DMS114 treated with DMSO at 0.1 percent for 48 hours (cell line): ENCODE measurements at regions not wholly inside any gene's neighbourhood (a gene's known extent, or its start where the extent isn't known, plus 50 kb on each side); places are given as distances from the start of the nearest gene placed in this dataset.
"Not testable (repeated sequence)": the region's sequence is repeated elsewhere in the genome, so short reads cannot be mapped to it uniquely, and the experiment has no call there.

Source experiments
- DNase-seq: peaks from one replicate; lab custom pipeline; 2025; ENCODE audit not compliant: unreplicated experiment; lab: John Stamatoyannopoulos, UW

GRCh38 chr4:180973894-180974293, 1269.3 kb upstream of the TENM3 start:
- DNase-seq, result no peak

GRCh38 chr4:180990931-180991330, 1252.3 kb upstream of the TENM3 start:
- no peak for DNase-seq

DNA sequence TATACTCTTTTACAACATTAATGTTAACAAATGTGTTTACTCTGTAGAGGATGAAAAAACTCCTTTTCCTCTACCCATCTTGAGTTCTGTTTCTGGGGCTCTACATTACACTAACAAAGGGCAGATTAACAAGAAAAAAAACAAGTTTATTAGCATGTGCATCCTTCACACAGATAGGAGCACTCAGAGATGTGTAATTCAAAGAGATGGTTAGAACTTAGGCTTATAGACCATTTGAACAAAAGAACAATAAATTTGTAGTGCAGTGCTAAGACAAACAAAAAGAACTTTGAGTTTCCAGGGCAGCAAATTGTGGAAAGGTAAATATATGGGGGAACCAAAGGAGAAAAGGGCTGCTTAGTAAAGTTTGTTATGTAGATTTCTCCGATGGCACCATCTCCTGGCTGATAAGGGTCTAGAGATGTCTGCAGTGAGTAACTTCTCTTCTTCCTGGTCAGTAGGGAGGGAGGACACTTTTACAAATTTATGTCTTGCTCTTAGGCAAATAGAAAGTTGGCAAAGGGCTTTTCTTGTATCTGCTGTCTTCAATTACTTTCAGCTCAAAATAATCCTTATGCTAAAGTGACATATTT, 1249.9 kb upstream of the TENM3 start:
- DNase-seq, result no peak

DNA sequence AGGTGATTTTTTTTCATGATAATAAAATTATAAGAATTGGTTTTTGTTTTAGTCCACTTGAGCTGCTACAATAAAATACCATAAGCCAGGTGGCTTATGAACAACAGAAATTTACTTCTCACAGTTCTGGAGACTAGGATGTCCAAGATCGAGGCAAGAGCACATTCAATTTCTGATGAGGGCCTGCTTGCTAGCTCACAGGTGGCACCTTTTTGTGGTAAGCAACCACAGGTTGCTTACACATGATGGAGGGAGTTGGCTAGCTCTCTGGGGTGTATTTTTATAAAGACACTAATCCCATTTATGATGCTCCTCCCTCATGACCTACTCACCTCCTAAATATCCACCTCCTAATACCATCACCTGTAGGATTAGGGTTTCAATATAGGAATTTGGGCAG, 1248.5 kb upstream of the TENM3 start:
- no peak for DNase-seq

- DNase-seq, result no peak
These were observed 1244.0 kb upstream of the TENM3 start for GRCh38 chr4:180999217-180999616.

- no peak for DNase-seq
These were observed 1239.1 kb upstream of the TENM3 start for GRCh38 chr4:181004056-181004455.

DNA sequence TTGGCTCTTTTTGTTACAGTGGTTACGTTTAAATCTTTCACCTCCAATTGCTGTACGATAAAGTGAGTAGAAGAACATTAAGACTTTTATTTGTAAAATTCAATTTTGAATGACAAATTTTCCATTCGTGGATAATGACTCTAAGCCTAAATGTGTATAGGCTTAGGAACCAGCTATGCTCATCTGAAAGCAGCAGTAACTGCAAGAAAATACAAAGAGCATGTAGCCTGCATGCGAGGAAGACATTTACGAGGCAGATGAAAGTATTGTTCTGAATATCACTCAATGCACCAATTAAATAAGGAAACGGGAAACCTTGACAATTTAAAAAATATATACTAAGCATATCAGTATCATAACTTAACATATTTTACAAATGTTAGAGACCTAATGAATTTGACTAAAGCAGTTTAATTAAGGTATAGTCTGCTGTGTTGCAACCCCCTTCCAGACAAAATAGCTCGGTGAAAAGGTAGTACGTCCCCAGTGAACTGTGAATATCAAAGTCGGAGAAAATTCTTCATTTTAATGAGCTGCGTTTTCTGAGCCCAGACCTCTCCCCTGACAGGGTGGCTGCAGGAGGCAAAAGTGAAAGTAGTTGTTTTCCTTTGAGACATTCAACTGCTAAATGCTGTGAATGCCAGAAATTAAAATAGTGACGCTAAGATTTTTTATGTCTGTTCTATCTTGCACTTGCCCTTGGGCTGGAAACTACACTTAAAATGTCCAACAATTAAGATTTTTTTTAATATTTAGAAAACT, 1236.5 kb upstream of the TENM3 start:
- DNase-seq, result no peak

DNA sequence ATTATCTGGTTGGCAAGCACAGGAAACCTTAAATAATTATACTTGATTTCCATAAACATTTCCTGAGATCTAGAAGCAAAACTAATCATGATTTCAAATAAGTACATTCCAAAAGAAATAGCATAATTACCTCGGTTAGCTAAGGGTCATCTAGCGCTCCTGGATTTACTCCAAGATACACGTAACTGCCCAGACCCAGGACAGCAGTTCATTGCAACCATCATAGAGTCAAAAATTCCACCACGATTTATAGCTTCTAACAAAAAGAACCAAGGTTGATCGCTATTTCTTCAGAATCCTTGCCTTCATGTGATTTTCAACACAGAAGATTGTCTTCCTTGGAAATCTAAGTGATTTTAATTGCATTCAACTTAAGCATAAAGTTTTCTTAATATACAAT, 1235.5 kb upstream of the TENM3 start:
- DNase-seq, result no peak

DNA sequence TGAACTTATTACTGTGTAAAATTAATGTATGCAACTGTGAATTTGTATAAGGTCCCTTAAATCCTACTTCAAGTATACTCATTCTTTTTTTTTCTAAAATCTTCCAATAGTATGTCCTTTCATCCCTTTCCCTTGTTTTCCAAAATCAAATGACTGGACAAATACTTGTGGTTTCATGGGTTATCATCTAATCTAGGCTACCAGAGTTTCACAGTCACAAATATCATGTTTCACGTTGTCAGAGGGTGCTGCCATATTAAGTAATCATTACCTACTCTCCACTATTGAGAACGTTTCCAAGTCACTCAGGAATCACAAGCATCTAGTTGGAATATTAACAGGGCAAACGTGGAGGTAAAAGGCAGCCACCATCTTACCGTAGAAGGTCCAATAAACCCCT, 1235.0 kb upstream of the TENM3 start:
- DNase-seq, result no peak

- DNase-seq, result no peak
These were observed 1230.0 kb upstream of the TENM3 start for GRCh38 chr4:181013162-181013561.

GRCh38 chr4:181017038-181017437, 1226.2 kb upstream of the TENM3 start:
- DNase-seq, result no peak

DNA sequence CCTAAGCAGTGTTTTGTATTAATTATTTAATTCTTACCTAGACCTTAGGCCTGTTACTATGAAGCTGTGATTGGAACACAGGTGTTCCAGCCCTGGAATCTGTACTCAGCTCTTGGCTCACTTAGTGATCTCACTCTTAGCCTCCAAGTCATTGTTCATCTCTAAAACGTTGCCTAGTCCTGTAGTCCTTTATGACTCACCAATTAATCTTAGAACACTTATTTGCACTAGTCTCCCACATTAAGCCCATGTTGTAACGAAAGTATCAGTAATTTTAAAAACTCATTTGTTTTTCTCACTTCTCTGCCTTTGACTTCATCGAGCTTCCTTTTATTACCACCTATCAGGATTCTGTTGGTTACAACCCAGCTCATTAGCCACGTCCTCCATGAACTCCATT, 1224.7 kb upstream of the TENM3 start:
- no peak for DNase-seq

DNA sequence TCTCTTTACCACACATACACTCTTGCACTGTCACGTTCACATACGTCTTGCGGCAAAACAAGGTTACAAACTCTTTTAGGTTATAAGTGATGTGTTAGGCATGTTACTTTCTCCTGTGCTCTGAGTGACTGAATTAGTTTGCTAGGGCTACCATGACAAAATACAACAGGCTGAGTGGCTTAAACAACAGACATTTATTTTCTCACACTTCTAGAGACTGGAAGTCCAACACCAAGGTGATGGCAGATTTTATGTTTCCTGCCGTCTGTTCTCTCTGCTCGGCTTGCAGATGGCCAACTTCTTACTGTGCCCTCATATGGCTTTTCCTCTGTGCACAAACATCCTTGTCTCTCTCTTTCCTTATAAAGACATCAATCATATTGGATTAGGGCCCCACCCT, 1224.3 kb upstream of the TENM3 start:
- DNase-seq, result no peak

GRCh38 chr4:181020456-181020855, 1222.7 kb upstream of the TENM3 start:
- DNase-seq, result no peak

DNA sequence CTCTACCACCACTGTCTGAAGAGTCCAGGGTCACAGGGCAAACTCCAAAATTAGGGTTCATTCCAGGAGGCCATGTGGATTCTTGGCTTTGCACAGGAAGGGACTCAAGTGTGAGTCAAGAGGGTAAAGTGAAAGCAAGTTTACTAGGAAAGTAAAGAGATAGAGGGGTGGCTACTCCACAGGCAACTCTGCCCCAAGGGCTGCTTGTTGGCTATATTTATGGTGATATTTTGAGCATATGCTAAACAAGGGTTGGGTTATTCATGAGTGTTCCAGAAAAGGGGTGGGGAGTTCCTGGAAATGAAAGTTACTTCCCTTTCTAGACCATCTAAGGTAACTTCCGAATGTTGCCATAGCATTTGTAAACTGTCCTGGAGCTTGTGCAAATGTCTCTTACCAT, 1222.0 kb upstream of the TENM3 start:
- no peak for DNase-seq

DNA sequence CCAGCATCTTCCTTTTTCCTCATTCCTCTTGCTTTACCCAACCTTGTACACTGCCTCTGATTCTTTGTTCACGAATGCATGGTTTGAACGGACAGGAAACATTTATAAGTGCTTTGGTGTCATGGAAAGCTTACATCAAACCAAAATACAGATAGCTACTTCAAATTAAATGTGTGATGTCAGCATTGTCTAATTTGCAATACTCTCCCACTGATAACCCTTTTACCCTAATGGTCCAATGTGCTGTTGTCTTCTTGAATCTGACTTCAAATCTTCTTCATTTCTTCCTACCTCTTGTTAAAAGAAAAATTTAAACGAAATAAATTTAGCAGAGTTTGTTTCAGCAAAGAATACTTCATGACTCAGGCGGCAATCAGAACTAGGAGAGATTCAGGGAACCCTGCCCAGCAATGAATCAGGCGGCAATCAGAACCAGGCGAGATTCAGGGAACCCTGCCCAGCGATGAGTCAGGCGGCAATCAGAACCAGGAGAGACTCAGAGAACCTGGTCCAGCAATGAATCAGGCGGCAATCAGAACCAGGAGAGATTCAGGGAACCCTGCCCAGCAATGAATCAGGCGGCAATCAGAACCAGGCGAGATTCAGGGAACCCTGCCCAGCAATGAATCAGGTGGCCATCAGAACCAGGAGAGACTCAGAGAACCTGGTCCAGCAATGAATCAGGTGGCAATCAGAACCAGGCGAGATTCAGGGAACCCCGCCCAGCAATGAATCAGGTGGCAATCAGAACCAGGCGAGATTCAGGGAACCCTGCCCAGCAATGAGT, 1212.9 kb upstream of the TENM3 start:
- not testable (repeated sequence) for DNase-seq

DNA sequence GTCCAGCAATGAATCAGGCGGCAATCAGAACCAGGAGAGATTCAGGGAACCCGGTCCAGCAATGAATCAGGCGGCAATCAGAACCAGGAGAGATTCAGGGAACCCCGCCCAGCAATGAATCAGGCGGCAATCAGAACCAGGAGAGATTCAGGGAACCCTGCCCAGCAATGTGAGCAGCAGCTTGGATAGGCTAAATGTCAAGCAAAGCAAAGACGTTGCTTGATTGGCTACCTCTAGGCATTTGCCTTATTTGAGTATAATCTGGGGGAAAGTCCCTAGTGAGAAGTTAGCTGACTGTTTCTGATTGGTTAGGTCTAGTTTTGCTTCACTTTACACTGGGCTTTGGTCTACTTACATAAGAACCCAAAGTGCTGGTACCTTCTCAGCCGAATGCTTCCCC, 1212.2 kb upstream of the TENM3 start:
- DNase-seq, result no peak

- DNase-seq, result no peak
These were observed 1199.7 kb upstream of the TENM3 start for GRCh38 chr4:181043486-181043885.

DNA sequence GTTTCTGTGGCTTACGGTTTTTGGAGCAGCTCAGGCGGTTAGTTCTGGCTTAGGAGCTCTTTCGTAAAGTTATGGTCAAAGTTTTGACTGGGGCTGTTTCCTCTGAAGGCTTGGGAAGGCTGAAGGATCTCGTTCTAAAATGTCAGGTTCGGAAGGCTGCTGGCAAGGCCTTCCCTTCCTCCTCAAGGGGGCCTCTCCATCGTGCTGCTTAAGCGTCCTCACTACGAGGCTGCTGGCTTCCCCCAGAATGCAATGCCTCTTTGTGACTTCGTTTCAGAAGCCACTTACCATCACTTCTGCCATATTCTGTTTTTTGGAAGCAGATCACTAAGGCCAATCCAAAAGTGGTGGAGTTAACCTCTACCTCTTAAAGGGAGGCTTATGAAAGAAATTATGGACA, 1196.4 kb upstream of the TENM3 start:
- DNase-seq, result no peak

- DNase-seq, result no peak
These were observed 1191.3 kb upstream of the TENM3 start for GRCh38 chr4:181051931-181052330.

- DNase-seq, result no peak
These were observed 1181.4 kb upstream of the TENM3 start for GRCh38 chr4:181061787-181062186.

DNA sequence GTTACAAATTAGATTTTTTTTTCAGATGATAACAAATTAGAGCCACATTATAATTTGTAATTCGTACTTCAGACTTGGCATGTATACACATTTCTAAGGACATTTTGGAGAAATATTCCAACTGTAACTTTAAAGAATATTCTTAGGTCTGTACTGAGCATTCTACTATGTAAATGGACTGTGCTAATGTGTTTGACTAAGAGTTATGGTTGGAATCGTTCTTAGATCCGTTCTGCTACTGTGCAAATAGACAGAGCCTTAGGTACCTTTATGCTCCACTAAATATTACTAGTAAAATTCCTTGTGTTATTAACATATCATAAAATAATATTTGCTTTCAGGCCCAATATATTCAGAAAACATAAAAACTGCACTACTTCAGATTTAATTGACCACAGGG, 1180.0 kb upstream of the TENM3 start:
- DNase-seq, result no peak
